Cardiac muscle cell (in vitro differentiated cells and primary cell): ENCODE measurements at regions not wholly inside any gene's neighbourhood (a gene's known extent, or its start where the extent isn't known, plus 50 kb on each side); places are given as distances from the start of the nearest gene placed in this dataset.

Experiments
- DNase-seq, 2 donors: peaks; one replicate each; pipeline versions ENCODE4 v3.0.0 to v3.0.0-alpha.2; 2010 to 2017; ENCODE audit warnings: low read depth in 1 of 2, low spot score in 1 of 2
- H3K27ac ChIP-seq: fragments of 200-600 bp; sonication (generic); 2 replicates; pipeline ENCODE4 v1.5.1; 2016
- H3K27me3 ChIP-seq: fragments of 200-600 bp; sonication (generic); 2 replicates; pipeline ENCODE4 v1.6.0; 2016; ENCODE audit warnings: control low read depth
- H3K36me3 ChIP-seq: fragments of 200-600 bp; sonication (generic); 2 replicates; pipeline ENCODE4 v1.5.1; 2016; ENCODE audit warnings: control low read depth
- H3K4me1 ChIP-seq: fragments of 200-600 bp; sonication (generic); 2 replicates; pipeline ENCODE4 v1.8.1; 2017; ENCODE audit warnings: low read depth, mild to moderate bottlenecking, mixed run types
- H3K4me3 ChIP-seq: fragments of 200-600 bp; sonication (generic); 2 replicates; pipeline ENCODE4 v1.5.1; 2016; ENCODE audit warnings: mild to moderate bottlenecking
- H3K9me3 ChIP-seq: fragments of 200-600 bp; sonication (generic); 2 replicates; pipeline ENCODE4 v1.5.1; 2017; ENCODE audit warnings: low read depth, mild to moderate bottlenecking, control low read depth
- TF ChIP-seq, protein P1 (sequence below): IDR thresholded peaks from 2 replicates; pipeline ENCODE4 v1.5.1; 2012; ENCODE audit warnings: low read depth, mild to moderate bottlenecking, low read length

DNA sequence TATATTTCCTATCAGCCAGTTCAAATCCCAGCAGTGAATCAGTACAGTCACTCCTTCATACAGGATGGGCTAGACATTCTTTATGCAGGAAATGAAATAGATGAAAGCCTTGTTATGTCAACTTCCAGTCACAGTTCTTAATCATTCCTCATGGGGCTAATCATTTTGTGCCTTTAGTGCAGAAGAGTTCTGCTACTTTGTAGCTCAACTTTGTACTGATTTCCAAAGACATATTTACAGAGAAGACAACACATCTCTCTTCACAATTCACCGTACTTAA lies 593.9 kb upstream of the NETO1 start:
- H3K36me3 ChIP-seq, result no peaks in the 10 kb centered on the region
- TF ChIP-seq, protein P1, sequence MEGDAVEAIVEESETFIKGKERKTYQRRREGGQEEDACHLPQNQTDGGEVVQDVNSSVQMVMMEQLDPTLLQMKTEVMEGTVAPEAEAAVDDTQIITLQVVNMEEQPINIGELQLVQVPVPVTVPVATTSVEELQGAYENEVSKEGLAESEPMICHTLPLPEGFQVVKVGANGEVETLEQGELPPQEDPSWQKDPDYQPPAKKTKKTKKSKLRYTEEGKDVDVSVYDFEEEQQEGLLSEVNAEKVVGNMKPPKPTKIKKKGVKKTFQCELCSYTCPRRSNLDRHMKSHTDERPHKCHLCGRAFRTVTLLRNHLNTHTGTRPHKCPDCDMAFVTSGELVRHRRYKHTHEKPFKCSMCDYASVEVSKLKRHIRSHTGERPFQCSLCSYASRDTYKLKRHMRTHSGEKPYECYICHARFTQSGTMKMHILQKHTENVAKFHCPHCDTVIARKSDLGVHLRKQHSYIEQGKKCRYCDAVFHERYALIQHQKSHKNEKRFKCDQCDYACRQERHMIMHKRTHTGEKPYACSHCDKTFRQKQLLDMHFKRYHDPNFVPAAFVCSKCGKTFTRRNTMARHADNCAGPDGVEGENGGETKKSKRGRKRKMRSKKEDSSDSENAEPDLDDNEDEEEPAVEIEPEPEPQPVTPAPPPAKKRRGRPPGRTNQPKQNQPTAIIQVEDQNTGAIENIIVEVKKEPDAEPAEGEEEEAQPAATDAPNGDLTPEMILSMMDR, result no peak
- H3K4me1 ChIP-seq, result no peaks in the 10 kb centered on the region
- peak in 1 of 2 donors; percentile 3 for DNase-seq
- no peak overlapping the region for H3K27ac ChIP-seq
- H3K9me3 ChIP-seq, result no peaks in the 10 kb centered on the region
- no peak overlapping the region for H3K4me3 ChIP-seq
- no peaks in the 10 kb centered on the region for H3K27me3 ChIP-seq

DNA sequence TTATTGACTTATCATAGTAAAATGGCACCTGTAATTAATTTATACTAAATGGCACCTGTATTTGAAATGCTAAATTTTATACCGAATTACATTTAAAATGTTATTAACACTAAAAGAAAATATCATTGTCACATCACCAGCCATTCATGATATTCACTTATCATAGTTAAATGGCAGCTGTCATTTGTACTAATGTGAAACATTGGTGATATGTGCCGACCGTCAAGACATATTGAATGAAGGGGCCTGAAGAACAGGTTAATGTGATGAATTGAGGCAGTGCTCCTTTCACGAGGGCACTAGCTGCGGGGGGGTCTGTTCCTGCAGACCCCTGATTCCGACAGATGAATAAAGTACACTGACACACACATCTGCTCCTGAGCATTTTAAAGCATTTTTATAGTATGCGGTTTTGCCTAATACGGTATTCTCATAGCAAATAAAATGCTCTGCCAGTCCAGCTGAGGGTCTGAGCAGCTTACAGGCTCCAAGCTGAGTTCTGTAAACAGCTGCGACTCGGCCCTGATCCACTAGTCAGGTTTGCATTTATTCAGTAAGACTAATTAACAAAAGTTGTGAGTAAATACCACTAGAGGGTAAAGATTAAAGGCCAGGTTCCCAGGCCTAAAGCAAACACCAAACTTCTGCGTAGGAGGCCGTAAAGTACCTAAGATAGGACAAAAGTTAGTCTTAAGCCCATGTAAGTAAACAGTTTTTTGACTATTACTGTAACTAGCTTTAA lies 593.4 kb upstream of the NETO1 start:
- H3K27me3 ChIP-seq, result no peaks in the 10 kb centered on the region
- no peak for DNase-seq
- H3K4me1 ChIP-seq, result no peaks in the 10 kb centered on the region
- TF ChIP-seq, protein P1, result no peak
- no peaks in the 10 kb centered on the region for H3K36me3 ChIP-seq
- H3K4me3 ChIP-seq, result no peak overlapping the region
- H3K9me3 ChIP-seq, result no peaks in the 10 kb centered on the region
- no peak overlapping the region for H3K27ac ChIP-seq

DNA sequence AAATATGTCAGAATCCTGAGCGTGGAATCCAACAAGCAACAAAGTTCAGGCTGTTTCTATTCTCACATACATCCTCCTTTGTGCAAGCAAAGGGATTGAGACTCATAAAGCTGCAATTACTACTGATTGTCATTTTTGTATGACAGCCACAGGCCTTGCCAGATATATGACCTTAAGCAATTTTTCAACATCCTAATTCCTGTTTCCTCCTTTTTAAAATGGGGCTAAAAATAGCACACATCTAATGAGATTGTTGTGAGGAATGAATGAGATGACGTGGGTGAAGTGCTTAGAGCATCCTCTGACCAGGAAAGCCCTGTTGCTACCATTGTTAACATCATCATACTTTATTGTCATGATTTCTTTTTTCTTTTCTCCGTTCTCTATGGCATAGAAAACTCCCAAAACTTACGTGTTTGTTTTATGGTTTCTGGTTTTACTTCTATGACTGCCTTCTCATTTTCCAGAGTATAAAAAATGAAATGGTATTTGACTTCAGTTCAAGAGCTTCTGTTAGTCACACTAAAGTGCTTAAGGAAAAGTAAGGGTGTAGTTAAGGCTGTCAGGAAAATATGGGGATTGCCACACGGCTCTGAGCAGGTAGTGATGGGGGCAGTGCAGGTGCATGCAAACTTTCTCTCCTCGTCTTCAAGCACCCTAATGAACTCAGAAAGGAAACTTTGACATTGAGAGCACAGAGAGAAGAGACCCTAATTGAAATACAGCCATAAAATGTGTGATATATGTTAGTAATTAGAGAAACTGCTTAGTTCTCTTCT lies 590.6 kb upstream of the NETO1 start:
- Histone ChIP-seq H3K4me1 (no peaks in the 10 kb centered on the region), H3K27me3 (no peaks in the 10 kb centered on the region), H3K9me3 (no peaks in the 10 kb centered on the region), H3K27ac (no peak overlapping the region), H3K36me3 (no peaks in the 10 kb centered on the region), H3K4me3 (no peak overlapping the region)
- TF ChIP-seq, protein P1, result no peak
- DNase-seq, result no peak

DNA sequence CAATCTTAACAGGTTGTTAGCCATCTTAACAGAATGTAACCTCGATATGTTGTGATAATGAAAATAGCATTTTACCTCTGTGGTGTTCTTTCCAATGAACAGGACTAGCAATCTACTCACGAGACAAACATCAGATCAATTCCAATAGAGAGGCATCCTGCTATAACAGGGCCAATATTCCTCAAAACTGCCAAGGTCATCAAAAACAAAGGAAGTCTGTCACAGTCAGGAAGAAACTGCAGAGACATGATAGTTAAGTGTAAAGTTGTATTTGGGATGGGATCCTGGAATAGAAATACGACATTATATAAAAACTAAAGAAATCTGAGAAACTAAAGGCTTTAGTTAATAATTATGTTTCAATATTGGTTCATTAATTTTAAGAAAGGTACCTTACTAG lies 588.9 kb upstream of the NETO1 start:
- no peaks in the 10 kb centered on the region for H3K9me3 ChIP-seq
- TF ChIP-seq, protein P1, result no peak
- H3K36me3 ChIP-seq, result no peaks in the 10 kb centered on the region
- no peaks in the 10 kb centered on the region for H3K4me1 ChIP-seq
- DNase-seq, result no peak
- H3K27ac ChIP-seq, result no peak overlapping the region
- no peak overlapping the region for H3K4me3 ChIP-seq
- no peaks in the 10 kb centered on the region for H3K27me3 ChIP-seq

DNA sequence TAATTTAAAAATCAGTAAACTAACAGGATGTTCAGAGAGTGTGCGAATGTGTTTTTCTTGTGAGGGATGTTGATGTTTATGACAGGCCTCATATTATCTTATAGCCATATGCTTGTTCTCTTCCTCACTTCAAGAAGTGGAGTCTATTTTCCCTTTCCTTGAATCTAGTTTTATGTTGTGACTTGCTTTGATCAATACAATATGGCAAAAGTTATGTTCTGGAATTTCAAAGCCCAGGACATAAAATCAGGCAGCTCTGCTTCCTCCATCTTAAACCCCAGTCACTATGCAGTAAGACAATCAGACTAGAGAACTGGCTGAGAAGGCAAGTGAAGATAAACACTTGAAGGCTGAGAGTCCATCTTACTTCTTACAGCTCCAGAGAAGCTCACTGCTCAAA lies 585.1 kb upstream of the NETO1 start:
- Histone ChIP-seq H3K9me3 (no peaks in the 10 kb centered on the region), H3K4me3 (no peak overlapping the region), H3K4me1 (no peaks in the 10 kb centered on the region), H3K36me3 (no peaks in the 10 kb centered on the region), H3K27ac (no peak overlapping the region), H3K27me3 (no peaks in the 10 kb centered on the region)
- DNase-seq, result no peak
- TF ChIP-seq, protein P1, result no peak
